Neuronal stem cell (in vitro differentiated cells): ENCODE measurements at regions not wholly inside any gene's neighbourhood (a gene's known extent, or its start where the extent isn't known, plus 50 kb on each side); places are given as distances from the start of the nearest gene placed in this dataset.
"Not testable (repeated sequence)": the region's sequence is repeated elsewhere in the genome, so short reads cannot be mapped to it uniquely, and the experiment has no call there.

Experiments used
- DNase-seq: peaks from one replicate; pipeline ENCODE4 v3.0.0-alpha.2; 2013; ENCODE audit warnings: low spot score
- H2AFZ ChIP-seq: one replicate; pipeline ENCODE4 v1.6.1; 2013; ENCODE audit warnings: mild to moderate bottlenecking, low read length, inconsistent platforms
- H2AK5ac ChIP-seq: 2 replicates; pipeline ENCODE4 v1.6.1; 2013; ENCODE audit warnings: low read depth, mild to moderate bottlenecking, inconsistent platforms, low read length, moderate library complexity, mixed read lengths
- H2BK120ac ChIP-seq: 2 replicates; pipeline ENCODE4 v1.6.1; 2013; ENCODE audit warnings: low read depth, mild to moderate bottlenecking, inconsistent platforms, low read length, moderate library complexity, mixed read lengths
- H2BK12ac ChIP-seq: one replicate; pipeline ENCODE4 v1.6.1; 2013; ENCODE audit warnings: low read length, inconsistent platforms
- H2BK15ac ChIP-seq: 2 replicates; pipeline ENCODE4 v1.6.1; 2013; ENCODE audit warnings: mild to moderate bottlenecking, low read length, inconsistent platforms, mixed read lengths
- H2BK5ac ChIP-seq: one replicate; pipeline ENCODE4 v1.6.1; 2013; ENCODE audit warnings: inconsistent platforms, mild to moderate bottlenecking, low read length, moderate library complexity
- H3K14ac ChIP-seq: one replicate; pipeline ENCODE4 v1.6.1; 2013; ENCODE audit warnings: low read length, inconsistent platforms
- H3K18ac ChIP-seq: 2 replicates; pipeline ENCODE4 v1.6.1; 2013; ENCODE audit warnings: low read length, inconsistent platforms
- H3K23ac ChIP-seq: 2 replicates; pipeline ENCODE4 v1.6.1; 2013; ENCODE audit warnings: low read depth, mild to moderate bottlenecking, mixed read lengths, low read length, inconsistent platforms; ENCODE audit not compliant: poor library complexity
- H3K27ac ChIP-seq: replicated peaks from 3 replicates; pipeline ENCODE4 v1.5.1; 2013; ENCODE audit warnings: low read length, inconsistent platforms
- H3K27me3 ChIP-seq, 3 experiments: 2 replicates each; pipeline ENCODE4 v1.6.1; 2013; ENCODE audit warnings: low read length in 3 of 3, mild to moderate bottlenecking in 2 of 3, inconsistent platforms in 1 of 3, low read depth in 1 of 3, mixed read lengths in 1 of 3, moderate library complexity in 1 of 3; ENCODE audit not compliant: control insufficient read depth in 3 of 3, insufficient read depth in 3 of 3
- H3K36me3 ChIP-seq, 2 donors: replicated peaks in 1 of 2; 2 replicates each; pipeline ENCODE4 v1.6.1; 2013; ENCODE audit warnings: low read length in 2 of 2; ENCODE audit not compliant: control insufficient read depth in 2 of 2, insufficient read depth in 2 of 2
- H3K4ac ChIP-seq: 2 replicates; pipeline ENCODE4 v1.6.1; 2013; ENCODE audit warnings: inconsistent platforms, mild to moderate bottlenecking, low read length, moderate library complexity
- H3K4me1 ChIP-seq, 2 donors: 1 replicate in 1 of 2; 2 replicates in 1 of 2; pipeline ENCODE4 v1.6.1; 2013; ENCODE audit warnings: low read length in 2 of 2, low read depth in 1 of 2; ENCODE audit not compliant: control insufficient read depth in 2 of 2, insufficient read depth in 1 of 2
- H3K4me2 ChIP-seq: one replicate; pipeline ENCODE4 v1.6.1; 2013; ENCODE audit warnings: mild to moderate bottlenecking, low read length, inconsistent platforms; ENCODE audit not compliant: insufficient read depth, poor library complexity, severe bottlenecking
- H3K4me3 ChIP-seq, 2 donors: 2 replicates each; pipeline ENCODE4 v1.5.1; 2013; ENCODE audit warnings: low read length in 2 of 2, mild to moderate bottlenecking in 2 of 2, inconsistent platforms in 1 of 2, moderate library complexity in 1 of 2
- H3K79me1 ChIP-seq: one replicate; pipeline ENCODE4 v1.6.1; 2013; ENCODE audit warnings: low read depth, mild to moderate bottlenecking, inconsistent platforms, low read length, moderate library complexity
- H3K9ac ChIP-seq: one replicate; pipeline ENCODE4 v1.6.1; 2013; ENCODE audit warnings: mild to moderate bottlenecking, low read depth, low read length, inconsistent platforms; ENCODE audit not compliant: poor library complexity
- H3K9me3 ChIP-seq, 2 donors: replicated peaks in 1 of 2; 2 replicates each; pipeline versions ENCODE3 to v1.6.1; 2013; ENCODE audit warnings: low read length in 2 of 2, mild to moderate bottlenecking in 2 of 2, inconsistent platforms in 1 of 2, low read depth in 1 of 2, mixed read lengths in 1 of 2, moderate library complexity in 1 of 2; ENCODE audit not compliant: control insufficient read depth in 2 of 2, insufficient read depth in 1 of 2
- H4K8ac ChIP-seq: one replicate; pipeline ENCODE4 v1.6.1; 2013; ENCODE audit warnings: low read depth, mild to moderate bottlenecking, inconsistent platforms, low read length, moderate library complexity
- H4K91ac ChIP-seq: one replicate; pipeline ENCODE4 v1.6.1; 2013; ENCODE audit warnings: low read length, low read depth, mild to moderate bottlenecking, inconsistent platforms; ENCODE audit not compliant: poor library complexity
- WGBS, 2 donors: extraction: QIAGEN DNeasy Blood & Tissue Kit; methylation state at CpG; one replicate each; pipeline ENCODE4 v1.1.7; 2013; ENCODE audit warnings: missing lambda C conversion rate in 2 of 2, mixed read lengths in 1 of 2; ENCODE audit not compliant: insufficient read length in 2 of 2, insufficient replicate concordance in 1 of 2; ENCODE audit errors: extremely low coverage in 2 of 2; 5-methylcytosine and 5-hydroxymethylcytosine counted together

GRCh38 chr6:102736941-102737368 lies 1343.4 kb downstream of the GRIK2 start:
- Histone ChIP-seq H3K27ac (no peak overlapping the region), H3K18ac (no peak overlapping the region), H4K91ac (no peak overlapping the region), H3K9me3 (no peaks in the 10 kb centered on the region), H3K36me3 (no peaks in the 10 kb centered on the region), H3K4ac (no peak overlapping the region), H3K4me2 (no peak overlapping the region), H2BK15ac (no peak overlapping the region), H3K9ac (no peak overlapping the region), H2BK120ac (no peak overlapping the region), H3K79me1 (no peaks in the 10 kb centered on the region), H3K14ac (no peak overlapping the region), H3K4me3 (no peak overlapping the region), H3K23ac (no peak overlapping the region), H2BK5ac (no peak overlapping the region), H4K8ac (no peak overlapping the region), H3K27me3 (no peaks in the 10 kb centered on the region), H2AK5ac (no peak overlapping the region), H3K4me1 (no peaks in the 10 kb centered on the region), H2AFZ (peak overlapping the region; percentile 82), H2BK12ac (no peak overlapping the region)
- WGBS, 2 donors: no CpG with 5 or more reads among the region's 2 CpGs
- no peak for DNase-seq

GRCh38 chr6:102732898-102733297 lies 1339.4 kb downstream of the GRIK2 start:
- peak overlapping the region; percentile 4 for H2AFZ ChIP-seq
- no peak overlapping the region for H3K4ac ChIP-seq
- H3K27me3 ChIP-seq: no peaks in the 10 kb centered on the region
- H4K8ac ChIP-seq: no peak overlapping the region
- H4K91ac ChIP-seq: no peak overlapping the region
- no peak overlapping the region for H3K23ac ChIP-seq
- no peak overlapping the region for H2AK5ac ChIP-seq
- no peak for DNase-seq
- no peaks in the 10 kb centered on the region for H3K4me1 ChIP-seq
- no peak overlapping the region for H2BK120ac ChIP-seq
- no peaks in the 10 kb centered on the region for H3K36me3 ChIP-seq
- WGBS, 2 donors: no CpG with 5 or more reads among the region's 3 CpGs
- no peak overlapping the region for H2BK15ac ChIP-seq
- H3K14ac ChIP-seq: no peak overlapping the region
- H3K4me2 ChIP-seq: no peak overlapping the region
- H3K9ac ChIP-seq: no peak overlapping the region
- no peaks in the 10 kb centered on the region for H3K79me1 ChIP-seq
- no peak overlapping the region for H3K27ac ChIP-seq
- no peak overlapping the region for H3K18ac ChIP-seq
- no peaks in the 10 kb centered on the region for H3K9me3 ChIP-seq
- H2BK5ac ChIP-seq: no peak overlapping the region
- no peak overlapping the region for H2BK12ac ChIP-seq
- no peak overlapping the region for H3K4me3 ChIP-seq

GRCh38 chr6:102722086-102722485 lies 1328.6 kb downstream of the GRIK2 start:
- not testable (repeated sequence) for H3K36me3 ChIP-seq, H3K9ac ChIP-seq, H3K18ac ChIP-seq, H3K4me3 ChIP-seq, H2BK15ac ChIP-seq, H3K79me1 ChIP-seq, H2AK5ac ChIP-seq, H3K4ac ChIP-seq, H2BK5ac ChIP-seq, H3K27me3 ChIP-seq, H3K23ac ChIP-seq, H3K9me3 ChIP-seq, H2BK12ac ChIP-seq, H3K27ac ChIP-seq, DNase-seq, H4K8ac ChIP-seq, H4K91ac ChIP-seq, H2BK120ac ChIP-seq, H3K4me2 ChIP-seq, H3K14ac ChIP-seq
- peak overlapping the region; percentile 29 for H2AFZ ChIP-seq
- no CpG with 5 or more reads among the region's 24 CpGs for WGBS, 2 donors
- peaks cover 3 to 13% of the 10 kb centered on the region in 2 donors for H3K4me1 ChIP-seq

GRCh38 chr6:102717737-102718456 lies 1324.4 kb downstream of the GRIK2 start:
- DNase-seq: peak; percentile 73
- H3K18ac ChIP-seq: no peak overlapping the region
- no peak overlapping the region for H3K4ac ChIP-seq
- no peak overlapping the region for H3K9ac ChIP-seq
- H2AFZ ChIP-seq: peak overlapping the region; percentile 50
- H3K14ac ChIP-seq: no peak overlapping the region
- H3K36me3 ChIP-seq: no peaks in the 10 kb centered on the region
- H4K8ac ChIP-seq: no peak overlapping the region
- H4K91ac ChIP-seq: no peak overlapping the region
- no peak overlapping the region for H2BK120ac ChIP-seq
- no peaks in the 10 kb centered on the region for H3K79me1 ChIP-seq
- no peak overlapping the region for H2AK5ac ChIP-seq
- H3K4me1 ChIP-seq: peaks cover 4 to 13% of the 10 kb centered on the region in 2 donors
- no peak overlapping the region for H2BK5ac ChIP-seq
- no peaks in the 10 kb centered on the region for H3K27me3 ChIP-seq
- no peak overlapping the region for H3K23ac ChIP-seq
- no peaks in the 10 kb centered on the region for H3K9me3 ChIP-seq
- H2BK12ac ChIP-seq: no peak overlapping the region
- peak overlapping the region; percentile 14 for H3K4me2 ChIP-seq
- H3K4me3 ChIP-seq: no peak overlapping the region
- no peak overlapping the region for H3K27ac ChIP-seq
- H2BK15ac ChIP-seq: no peak overlapping the region
- WGBS, 2 donors: no CpG with 5 or more reads among the region's 5 CpGs
